GM10266 (cell line): ENCODE measurements at regions not wholly inside any gene's neighbourhood (a gene's known extent, or its start where the extent isn't known, plus 50 kb on each side); places are given as distances from the start of the nearest gene placed in this dataset.

Experiments used
- DNase-seq: peaks from one replicate; pipeline ENCODE4 v3.0.0; 2012; ENCODE audit errors: extremely low spot score
- CTCF ChIP-seq: IDR thresholded peaks from 2 replicates; pipeline ENCODE4 v1.5.1; 2012; ENCODE audit warnings: mild to moderate bottlenecking, low read depth; ENCODE audit not compliant: control insufficient read depth, insufficient read depth; ENCODE audit errors: missing control alignments

GRCh38 chrX:45768666-45769236, 568.1 kb upstream of the DIPK2B start:
- no peak for DNase-seq
- no peak for TF ChIP-seq CTCF

DNA sequence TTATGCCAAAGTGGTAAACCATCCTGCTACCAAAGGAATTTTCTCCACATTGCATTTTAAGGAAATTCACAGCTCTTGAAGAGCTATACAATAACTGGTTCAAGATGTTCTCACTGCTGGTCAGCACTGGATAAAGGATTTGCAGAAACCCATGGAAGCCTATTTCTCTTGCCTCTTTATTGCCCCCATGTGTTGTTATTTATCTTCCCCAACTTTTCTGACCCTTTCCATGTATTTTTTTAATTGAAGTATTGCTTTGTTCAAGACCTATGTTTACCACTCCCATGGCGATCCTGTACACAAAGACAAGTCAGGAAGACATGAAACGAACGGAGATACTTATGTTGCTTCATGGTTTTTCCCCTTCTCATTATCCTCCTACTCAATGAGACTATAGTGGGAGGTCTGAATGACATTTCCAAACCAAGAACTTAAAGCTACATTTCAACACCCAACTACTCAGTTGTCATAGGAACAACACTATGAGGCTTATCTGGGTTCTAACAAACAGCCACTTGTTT, 566.4 kb upstream of the DIPK2B start:
- no peak for TF ChIP-seq CTCF
- DNase-seq = peak; percentile 3

DNA sequence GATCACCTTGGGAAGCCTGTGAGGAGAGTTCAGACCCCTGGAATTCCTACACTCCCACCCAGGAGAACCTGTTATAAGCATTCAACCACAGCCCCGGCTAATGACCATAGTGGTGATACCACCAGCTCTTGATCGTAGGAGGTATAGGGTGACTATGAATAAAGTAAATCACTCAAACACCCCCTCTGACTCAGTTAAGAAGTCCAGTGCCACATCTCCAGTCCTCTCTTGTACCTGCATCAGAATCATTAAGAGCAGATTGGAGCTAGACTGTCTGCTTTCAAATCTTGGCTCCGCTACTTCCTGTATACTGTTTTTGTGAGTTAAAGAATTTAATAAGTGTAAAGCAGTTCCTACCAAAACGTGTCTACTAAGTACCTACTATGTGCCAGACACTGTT, 565.1 kb upstream of the DIPK2B start:
- DNase-seq = no peak
- no peak for TF ChIP-seq CTCF

DNA sequence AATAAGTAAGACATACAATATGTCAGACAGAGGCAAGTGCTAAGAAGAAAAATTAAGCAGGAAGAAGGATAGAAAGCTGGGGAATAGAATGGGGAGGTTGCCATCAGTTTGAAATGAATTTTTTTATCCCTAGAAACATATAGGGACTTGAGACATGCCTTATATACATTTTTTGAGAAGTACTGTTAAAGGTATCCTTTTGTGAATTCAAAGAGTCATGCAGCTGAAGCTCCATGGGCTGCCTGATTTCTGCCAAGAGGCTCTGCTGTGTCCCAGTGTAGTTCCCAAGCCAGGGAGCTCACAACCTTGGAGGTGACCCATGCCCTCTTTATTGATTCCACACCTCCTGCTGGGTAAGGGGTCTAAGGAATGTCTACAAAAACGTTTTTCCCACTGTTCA, 564.6 kb upstream of the DIPK2B start:
- DNase-seq = no peak

GRCh38 chrX:45762699-45763647, 562.3 kb upstream of the DIPK2B start:
- no peak for DNase-seq

More for the DNA sequence above, 564.6 kb upstream of the DIPK2B start:
- no peak for TF ChIP-seq CTCF

GRCh38 chrX:45761920-45762319, 561.2 kb upstream of the DIPK2B start:
- no peak for TF ChIP-seq CTCF
- no peak for DNase-seq

More at GRCh38 chrX:45762699-45763647, 562.3 kb upstream of the DIPK2B start:
- TF ChIP-seq CTCF = no peak
